ENCODE measurements at regions not wholly inside any gene's neighbourhood (a gene's known extent, or its start where the extent isn't known, plus 50 kb on each side); places are given as distances from the start of the nearest gene placed in this dataset.

DNA sequence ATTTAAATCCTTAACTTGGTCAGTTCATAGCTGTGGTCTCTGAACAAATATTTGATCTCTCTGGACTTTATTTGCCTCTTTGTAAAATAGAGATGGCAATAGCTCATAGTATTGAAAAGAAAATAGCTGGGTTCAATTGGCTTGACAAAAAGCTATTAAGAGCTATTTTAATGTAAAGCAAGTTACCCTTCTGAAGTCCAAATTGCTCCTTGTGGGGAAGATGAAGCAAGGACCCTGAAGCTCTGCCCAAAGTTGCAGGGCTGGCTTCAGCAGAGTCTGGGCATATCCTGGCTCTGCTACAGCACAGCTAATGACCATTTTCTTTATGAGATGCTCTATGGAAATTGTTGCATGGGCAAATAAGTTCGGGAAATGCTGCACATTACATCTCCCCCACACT, 484.5 kb downstream of the TDRD3 start:
- TF ChIP-seq, protein P1, sequence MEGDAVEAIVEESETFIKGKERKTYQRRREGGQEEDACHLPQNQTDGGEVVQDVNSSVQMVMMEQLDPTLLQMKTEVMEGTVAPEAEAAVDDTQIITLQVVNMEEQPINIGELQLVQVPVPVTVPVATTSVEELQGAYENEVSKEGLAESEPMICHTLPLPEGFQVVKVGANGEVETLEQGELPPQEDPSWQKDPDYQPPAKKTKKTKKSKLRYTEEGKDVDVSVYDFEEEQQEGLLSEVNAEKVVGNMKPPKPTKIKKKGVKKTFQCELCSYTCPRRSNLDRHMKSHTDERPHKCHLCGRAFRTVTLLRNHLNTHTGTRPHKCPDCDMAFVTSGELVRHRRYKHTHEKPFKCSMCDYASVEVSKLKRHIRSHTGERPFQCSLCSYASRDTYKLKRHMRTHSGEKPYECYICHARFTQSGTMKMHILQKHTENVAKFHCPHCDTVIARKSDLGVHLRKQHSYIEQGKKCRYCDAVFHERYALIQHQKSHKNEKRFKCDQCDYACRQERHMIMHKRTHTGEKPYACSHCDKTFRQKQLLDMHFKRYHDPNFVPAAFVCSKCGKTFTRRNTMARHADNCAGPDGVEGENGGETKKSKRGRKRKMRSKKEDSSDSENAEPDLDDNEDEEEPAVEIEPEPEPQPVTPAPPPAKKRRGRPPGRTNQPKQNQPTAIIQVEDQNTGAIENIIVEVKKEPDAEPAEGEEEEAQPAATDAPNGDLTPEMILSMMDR (IDR thresholded peaks at IDR 0.05), result no peak
- no peak for TF ChIP-seq POLR2A (IDR thresholded peaks at IDR 0.05)
